HepG2 (cell line): ENCODE measurements at regions not wholly inside any gene's neighbourhood (a gene's known extent, or its start where the extent isn't known, plus 50 kb on each side); places are given as distances from the start of the nearest gene placed in this dataset.

Experiments
- CHD2 ChIP-seq: IDR thresholded peaks from 2 replicates; pipeline ENCODE4 v1.6.1; 2011; ENCODE audit warnings: low read depth, low read length, improper control_type of control experiment
- EZH2 ChIP-seq: conservative IDR thresholded peaks from 2 replicates; pipeline ENCODE4 v1.6.1; 2012; ENCODE audit warnings: mild to moderate bottlenecking, low read depth, low read length, moderate library complexity
- HIVEP1 ChIP-seq: sonication (generic); formaldehyde crosslinking; IDR thresholded peaks from 2 replicates; pipeline ENCODE4 v1.4.0; 2020; ENCODE audit warnings: mild to moderate bottlenecking, missing genetic modification reagents
- RAD51 ChIP-seq: fragments of 450-650 bp; IDR thresholded peaks from 2 replicates; pipeline ENCODE4 v1.6.1; 2016; ENCODE audit warnings: borderline replicate concordance
- SMAD3 ChIP-seq: sonication (generic); formaldehyde crosslinking; IDR thresholded peaks from 2 replicates; pipeline ENCODE4 v1.4.0; 2020; ENCODE audit warnings: missing genetic modification reagents
- SOX13 ChIP-seq, 3 experiments: fragments of 450-650 bp in 1 of 3; sonication (generic) in 1 of 3; formaldehyde crosslinking in 1 of 3; IDR thresholded peaks in 2 of 3; conservative IDR thresholded peaks in 1 of 3; 2 replicates each; pipeline versions ENCODE4 v1.5.0 to v1.6.1; 2016 to 2020; ENCODE audit warnings: antibody characterized with exemption in 1 of 3, mild to moderate bottlenecking in 1 of 3, missing compliant biosample characterization in 1 of 3, missing genetic modification reagents in 1 of 3, moderate library complexity in 1 of 3
- TBL1XR1 ChIP-seq: fragments of 150-350 bp; IDR thresholded peaks from 2 replicates; pipeline ENCODE4 v1.6.1; 2014; ENCODE audit warnings: borderline replicate concordance, low read length; ENCODE audit not compliant: partially characterized antibody
- THYN1 ChIP-seq: sonication (generic); formaldehyde crosslinking; IDR thresholded peaks from 2 replicates; pipeline ENCODE4 v1.8.1; 2023; ENCODE audit warnings: low read depth, mild to moderate bottlenecking, moderate library complexity, missing genetic modification reagents, borderline replicate concordance
- TF ChIP-seq, protein P1 (sequence below): conservative IDR thresholded peaks from 2 replicates; pipeline ENCODE4 v1.6.1; 2018; ENCODE audit warnings: missing genetic modification reagents
- TF ChIP-seq, protein P2 (sequence below): sonication (generic); formaldehyde crosslinking; IDR thresholded peaks from 2 replicates; pipeline ENCODE4 v1.5.0; 2020; ENCODE audit warnings: mild to moderate bottlenecking, missing genetic modification reagents, moderate library complexity

DNA sequence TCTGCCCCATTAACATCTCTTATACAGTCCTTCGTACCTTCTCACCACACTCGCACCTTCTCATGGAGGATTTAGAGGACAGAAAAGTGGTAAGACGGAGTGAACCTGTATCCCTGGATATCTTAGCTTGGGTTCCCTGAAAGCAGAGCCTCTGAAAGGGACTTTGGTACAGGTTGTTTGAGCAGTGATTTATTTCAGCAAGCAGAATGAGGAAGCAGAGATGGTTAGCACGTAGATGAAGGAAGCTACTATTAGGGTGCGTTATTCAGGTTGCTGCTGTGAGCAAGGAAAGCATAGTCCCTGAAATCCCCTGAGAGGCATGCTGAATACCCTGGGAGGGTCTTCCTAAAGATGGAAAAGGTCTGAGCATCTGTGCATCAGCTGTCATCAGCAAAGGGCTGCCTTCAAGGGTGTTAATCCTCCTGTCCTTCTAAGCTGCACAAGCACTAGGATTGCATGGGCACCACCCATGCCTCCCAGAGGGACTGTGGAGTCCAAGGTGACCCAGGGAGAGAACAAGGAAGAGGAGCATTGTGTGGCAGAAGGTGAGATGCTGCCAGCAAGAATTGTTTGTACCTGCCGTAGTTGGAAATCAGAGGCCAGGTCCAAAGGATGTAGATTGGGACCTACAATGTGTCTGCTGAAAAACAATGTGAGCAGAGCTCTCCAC is 273.7 kb downstream of the RASEF start:
- TF ChIP-seq SOX13 (IDR thresholded peaks at IDR 0.05) (no peak), SOX13 (CRISPR knock-in tag; conservative IDR thresholded peaks at IDR 0.05 in 1 of 2, IDR thresholded peaks at IDR 0.05 in 1 of 2) (no peak), RAD51 (no peak), EZH2 (no peak), SMAD3 (CRISPR knock-in tag) (no peak), TBL1XR1 (no peak), CHD2 (no peak), THYN1 (no peak), HIVEP1 (CRISPR knock-in tag) (no peak)
- TF ChIP-seq, protein P1, sequence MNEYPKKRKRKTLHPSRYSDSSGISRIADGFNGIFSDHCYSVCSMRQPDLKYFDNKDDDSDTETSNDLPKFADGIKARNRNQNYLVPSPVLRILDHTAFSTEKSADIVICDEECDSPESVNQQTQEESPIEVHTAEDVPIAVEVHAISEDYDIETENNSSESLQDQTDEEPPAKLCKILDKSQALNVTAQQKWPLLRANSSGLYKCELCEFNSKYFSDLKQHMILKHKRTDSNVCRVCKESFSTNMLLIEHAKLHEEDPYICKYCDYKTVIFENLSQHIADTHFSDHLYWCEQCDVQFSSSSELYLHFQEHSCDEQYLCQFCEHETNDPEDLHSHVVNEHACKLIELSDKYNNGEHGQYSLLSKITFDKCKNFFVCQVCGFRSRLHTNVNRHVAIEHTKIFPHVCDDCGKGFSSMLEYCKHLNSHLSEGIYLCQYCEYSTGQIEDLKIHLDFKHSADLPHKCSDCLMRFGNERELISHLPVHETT: no peak
- TF ChIP-seq, protein P2, sequence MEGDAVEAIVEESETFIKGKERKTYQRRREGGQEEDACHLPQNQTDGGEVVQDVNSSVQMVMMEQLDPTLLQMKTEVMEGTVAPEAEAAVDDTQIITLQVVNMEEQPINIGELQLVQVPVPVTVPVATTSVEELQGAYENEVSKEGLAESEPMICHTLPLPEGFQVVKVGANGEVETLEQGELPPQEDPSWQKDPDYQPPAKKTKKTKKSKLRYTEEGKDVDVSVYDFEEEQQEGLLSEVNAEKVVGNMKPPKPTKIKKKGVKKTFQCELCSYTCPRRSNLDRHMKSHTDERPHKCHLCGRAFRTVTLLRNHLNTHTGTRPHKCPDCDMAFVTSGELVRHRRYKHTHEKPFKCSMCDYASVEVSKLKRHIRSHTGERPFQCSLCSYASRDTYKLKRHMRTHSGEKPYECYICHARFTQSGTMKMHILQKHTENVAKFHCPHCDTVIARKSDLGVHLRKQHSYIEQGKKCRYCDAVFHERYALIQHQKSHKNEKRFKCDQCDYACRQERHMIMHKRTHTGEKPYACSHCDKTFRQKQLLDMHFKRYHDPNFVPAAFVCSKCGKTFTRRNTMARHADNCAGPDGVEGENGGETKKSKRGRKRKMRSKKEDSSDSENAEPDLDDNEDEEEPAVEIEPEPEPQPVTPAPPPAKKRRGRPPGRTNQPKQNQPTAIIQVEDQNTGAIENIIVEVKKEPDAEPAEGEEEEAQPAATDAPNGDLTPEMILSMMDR (CRISPR knock-in tag): no peak
